Brain pericyte (primary cell): ENCODE measurements at regions not wholly inside any gene's neighbourhood (a gene's known extent, or its start where the extent isn't known, plus 50 kb on each side); places are given as distances from the start of the nearest gene placed in this dataset.

Source experiments
- DNase-seq: peaks from one replicate; pipeline ENCODE4 v3.0.0-alpha.2; 2012; ENCODE audit warnings: low read depth, low spot score

DNA sequence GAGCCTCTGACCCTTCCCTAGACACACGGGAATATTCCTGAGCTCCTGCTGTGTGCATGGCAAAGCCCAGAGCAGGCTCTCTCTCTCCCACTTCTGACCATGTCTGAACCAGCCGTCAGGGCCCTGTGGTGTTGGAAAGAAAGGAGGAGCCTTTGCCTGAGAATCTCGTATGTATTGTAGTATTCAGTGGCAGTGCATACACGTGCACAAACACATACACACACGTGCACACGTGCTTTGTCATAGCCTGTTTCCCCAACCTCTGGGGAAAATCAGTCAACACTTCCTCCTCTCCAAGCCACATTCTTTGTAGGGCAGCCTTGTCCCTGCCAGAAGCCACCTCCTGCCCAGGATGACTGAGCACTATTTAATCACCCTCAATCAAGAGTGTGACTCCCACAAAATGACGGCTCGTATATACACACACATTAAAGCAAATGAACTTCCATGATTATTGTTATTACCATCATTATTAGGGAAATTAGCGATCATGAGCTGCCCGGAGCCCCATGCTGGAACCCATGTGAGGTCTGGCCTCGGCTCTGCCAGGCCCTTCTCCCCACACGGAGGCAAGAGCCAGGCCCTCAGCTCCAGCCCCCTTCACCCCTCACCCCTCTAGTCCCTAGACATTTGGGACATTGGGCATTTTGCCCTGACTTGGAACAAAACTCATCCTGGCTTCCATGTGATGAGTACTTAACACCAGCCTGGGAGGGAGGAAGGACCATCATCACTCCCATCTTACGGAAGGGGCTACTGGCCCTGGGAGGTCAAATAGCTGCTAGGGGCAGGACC lies 331.9 kb downstream of the NPHP4 start:
- DNase-seq = no peak

DNA sequence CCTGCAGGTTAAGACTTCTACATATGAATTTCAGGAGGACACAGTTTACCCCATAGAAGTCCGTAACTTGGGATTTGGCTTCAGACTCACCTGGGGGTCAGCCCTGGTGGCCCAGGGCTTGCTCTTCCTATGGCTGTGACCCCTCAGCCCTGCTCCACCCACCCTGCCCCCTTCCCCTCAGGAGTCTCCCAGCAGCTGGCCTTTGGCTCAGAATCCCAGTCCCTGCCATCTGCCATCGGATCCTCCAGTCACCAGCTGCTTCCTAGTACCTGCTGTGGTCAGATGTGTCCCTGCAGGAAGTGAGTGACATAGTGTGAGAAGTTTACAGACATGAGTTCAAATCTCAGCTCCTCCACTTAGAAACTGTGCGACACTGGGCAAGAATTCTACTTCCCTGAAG lies 332.6 kb downstream of the NPHP4 start:
- no peak for DNase-seq

DNA sequence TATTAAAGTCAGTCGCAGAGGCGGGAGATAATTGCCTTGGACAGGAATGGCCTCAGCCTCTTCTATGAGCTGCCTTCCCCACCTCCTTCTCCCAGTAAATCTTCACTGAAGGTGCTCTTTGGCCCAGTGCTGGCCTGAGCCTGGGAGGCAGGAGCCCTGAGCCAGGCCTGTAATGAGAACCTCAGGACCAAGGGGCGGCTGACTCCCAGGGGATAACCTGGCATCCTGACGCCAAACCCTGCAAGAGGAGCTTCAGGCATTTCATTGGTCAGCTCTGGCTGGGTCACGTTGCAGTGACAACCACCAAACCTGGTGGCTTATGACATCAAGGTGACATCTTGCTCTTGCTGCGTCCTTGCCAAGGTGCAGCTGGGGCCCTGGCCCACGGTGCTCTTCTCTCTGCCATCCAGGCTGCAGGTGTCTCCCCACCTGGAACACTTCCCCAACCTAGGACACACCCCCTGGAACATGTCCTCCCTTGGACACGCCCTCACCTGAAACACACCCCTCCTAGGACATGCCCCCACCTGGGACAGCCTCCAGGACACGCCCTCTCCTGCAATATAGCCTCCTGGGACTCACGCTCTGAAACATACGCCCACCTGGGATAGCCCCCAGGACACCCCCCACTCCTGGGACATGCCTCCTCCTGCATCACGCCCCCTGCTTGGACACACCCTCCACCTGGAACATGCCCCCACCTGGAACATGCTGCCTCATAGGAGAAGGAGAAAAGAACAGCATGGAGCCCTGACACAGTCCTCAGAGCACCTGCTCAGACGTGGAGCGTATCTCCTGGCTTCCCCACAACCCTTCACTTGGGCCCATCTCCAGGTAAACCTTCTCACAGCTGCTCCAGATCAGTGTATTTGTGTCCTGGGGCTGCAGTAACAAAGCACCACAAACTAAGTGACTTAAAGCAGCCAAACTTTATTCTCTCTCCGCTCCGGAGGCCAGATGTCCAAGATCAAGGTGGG lies 333.6 kb downstream of the NPHP4 start:
- no peak for DNase-seq

DNA sequence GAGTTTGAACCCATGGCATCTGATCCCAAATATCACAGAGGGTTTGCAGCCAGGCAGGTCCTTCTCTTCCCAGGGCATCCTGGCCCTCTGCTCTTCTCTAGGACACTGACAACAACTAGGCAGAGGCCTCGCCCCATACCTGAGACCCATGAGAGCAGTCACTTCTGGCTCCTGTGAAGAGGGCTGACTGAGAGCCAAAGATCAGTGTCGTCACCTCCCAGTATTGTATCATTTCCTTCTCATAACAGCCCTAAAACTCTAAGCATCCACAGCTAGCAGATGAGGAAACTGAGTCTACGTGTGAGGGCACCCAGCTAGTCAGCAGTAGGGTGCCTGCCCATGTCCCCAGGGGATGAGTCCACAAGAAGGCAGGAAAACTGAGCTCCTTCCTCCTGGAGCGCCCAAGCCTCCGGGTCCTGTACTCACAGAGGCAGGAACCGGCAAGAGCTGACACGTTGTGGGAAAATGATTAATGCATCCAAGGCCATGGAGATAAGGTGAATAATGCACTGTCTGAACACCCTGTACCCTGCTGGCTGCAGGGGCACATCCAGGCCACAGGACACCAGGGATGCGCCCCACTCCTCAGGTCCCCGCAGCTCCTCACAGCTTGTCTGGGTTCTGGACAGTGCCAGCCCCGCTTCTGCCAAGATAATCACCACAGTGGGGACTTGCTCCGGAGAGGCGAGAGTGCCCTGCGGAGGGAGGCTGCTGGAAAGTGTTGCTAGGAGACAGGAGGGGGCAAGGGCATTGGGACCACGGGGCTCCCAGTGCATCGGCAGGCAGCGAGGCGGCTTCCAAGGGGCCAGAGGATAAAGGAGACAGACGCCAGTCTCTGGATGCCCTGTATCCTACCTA lies 340.0 kb downstream of the NPHP4 start:
- no peak for DNase-seq

DNA sequence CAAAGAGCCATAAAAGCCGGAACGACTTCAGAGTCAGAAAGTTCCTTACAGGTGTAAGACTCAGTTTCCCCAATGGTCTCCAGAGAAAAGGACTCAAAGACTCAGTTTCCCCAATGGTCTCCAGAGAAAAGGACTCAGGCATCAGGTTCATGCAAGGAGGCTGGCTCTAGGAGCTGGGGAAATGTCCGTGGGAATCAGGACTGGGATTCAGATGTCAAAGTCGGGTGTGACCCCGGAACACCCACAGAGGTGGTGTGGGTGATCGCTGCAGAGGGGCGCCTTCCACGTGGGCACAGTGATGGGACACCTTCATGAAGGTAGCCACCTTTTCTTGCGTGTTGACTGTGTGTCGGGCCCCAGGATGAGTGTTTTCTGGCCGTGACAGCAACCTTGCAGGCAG lies 340.8 kb downstream of the NPHP4 start:
- DNase-seq = no peak

DNA sequence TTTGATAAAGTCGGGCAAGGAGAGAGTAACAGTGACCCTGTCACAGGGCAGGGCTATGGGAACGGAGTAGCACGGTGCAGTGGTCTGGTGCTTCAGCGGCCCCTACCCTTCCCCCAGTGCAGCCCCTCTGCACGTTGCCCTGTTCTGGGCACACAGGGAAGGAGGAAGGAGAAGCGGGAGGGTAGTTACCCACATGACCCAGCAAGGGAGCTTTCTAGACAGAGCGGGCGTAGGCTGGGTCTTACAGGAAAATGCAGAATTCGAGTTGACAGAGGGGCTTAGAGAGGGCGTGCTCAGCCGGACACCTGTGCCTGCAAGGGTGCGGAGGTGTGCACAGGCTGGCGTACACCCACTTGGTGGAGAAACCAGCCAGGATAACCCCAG lies 341.2 kb downstream of the NPHP4 start:
- DNase-seq = no peak

DNA sequence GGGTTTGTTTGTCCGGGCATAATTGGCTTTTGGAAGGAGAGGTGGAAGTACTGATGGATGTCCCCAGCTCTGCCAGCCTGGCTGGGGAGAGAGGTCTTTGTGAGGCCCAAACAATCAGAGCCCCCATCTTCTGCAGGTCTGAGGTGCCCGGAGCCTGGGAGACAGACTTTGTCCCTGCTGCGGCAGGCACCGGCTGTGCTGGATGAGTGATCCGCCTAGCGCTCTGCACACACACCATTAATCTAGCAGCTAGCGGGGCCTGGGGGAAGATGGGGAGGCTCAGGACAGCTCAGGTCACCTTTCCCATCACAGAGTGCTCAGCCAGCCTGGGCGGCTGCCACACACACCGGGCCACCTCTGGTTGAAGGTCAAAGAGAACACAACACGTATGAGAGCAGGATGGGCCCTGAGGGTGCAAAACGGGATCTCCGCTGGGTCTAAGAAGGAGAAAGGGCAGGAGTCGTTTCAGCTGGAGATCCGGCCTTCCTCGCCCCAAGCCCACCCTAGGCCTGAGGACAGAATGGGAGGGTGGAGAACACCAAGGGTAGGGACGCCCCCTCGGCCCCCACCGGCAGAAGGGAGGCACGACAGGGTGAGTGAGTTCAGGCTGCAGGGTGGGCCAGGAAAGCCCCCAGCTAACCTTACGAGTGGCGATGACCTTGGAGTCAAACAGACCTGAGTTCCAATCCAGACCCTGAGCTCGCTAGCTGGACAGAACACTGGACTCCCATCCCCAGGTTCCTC lies 341.8 kb downstream of the NPHP4 start:
- no peak for DNase-seq

DNA sequence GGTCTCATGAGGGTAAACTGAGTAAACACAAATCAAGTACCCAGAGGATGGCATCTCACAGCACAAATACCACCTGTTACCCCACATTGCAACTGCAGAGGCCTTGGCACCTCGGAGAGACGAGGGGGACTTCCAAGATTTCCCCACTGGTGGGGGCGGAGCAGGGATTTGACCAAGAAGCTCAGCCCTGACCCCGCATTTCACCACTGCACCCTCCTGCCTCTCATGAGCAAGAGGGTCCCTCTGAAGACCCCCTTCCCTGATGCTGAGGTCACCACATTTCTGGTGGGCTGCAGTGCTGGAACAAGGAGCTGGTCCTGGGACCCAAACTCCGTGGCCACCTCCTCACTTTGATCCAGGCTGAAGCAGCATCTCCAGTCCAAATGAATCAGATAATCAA lies 342.4 kb downstream of the NPHP4 start:
- no peak for DNase-seq

DNA sequence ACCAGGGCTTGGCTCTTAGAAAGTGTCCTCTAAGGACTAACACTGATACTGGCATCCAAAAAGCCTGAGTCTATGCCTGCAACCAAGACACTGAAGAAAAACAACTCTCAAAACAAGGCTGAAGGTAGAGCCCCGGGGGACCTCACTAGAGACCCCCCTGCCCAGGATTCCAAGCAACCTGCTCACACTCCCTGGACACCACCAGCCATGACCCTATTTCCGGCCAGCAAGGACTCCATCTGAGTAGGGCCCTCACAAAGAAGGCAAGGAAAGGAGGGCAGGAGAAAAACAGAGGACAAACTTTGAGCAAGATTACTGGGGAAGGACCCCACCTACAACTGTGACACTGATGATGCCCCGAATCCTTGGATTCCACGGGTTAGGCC lies 343.1 kb downstream of the NPHP4 start:
- DNase-seq = no peak

DNA sequence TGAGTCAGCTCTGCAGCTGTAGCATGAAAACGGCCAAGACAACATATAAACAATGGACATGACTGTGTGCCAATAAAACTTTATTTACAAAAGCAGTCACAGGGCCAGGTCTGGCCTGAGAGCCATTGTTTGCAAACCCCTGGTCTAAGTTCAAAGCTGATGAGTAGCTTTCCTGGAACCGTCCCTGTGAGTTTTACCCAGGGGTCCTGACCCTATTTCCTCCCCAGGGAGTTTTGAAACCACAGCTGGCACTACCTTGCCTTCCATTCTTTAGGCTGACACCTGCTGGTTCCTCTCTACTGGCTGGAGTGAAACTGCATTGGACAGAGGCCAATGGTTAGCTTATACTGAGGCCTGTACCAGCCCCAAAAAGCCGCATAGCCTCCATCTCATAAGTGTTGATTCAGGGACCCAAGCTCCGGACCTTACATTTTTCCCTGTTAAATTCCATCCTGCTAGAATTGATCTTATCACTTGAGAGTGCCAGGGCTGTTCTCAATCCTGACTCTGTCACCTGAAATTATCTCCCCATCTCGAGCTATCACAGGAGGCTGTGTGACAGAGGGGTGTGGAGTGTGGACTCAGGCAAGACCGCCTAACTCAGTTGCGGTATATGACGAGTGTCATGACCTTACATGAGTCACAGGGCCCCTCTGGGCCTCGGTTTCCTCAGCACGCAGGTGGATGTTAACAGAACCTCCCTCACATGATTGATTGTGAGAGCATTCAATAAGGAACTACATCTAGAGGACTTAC lies 343.6 kb downstream of the NPHP4 start:
- no peak for DNase-seq

DNA sequence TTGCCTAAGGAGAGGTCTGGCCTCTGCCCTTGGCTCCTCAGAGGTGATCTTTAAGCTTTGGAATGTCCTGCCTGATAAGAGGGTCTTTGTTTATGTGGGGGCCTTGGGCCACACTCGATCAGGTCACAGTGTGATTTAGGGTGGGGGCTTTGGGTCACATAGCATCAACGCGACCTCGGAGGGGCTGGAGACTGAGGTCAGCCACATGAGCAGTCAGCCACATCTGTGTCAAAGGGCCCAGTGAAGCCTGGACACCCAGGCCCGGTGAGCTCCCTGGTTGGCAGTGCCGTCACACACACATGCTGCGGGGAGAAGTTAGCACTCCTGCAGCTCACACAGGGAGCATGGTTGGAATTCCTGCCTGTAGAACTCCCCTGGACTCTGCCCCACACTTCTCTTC lies 345.0 kb downstream of the NPHP4 start:
- DNase-seq = no peak

DNA sequence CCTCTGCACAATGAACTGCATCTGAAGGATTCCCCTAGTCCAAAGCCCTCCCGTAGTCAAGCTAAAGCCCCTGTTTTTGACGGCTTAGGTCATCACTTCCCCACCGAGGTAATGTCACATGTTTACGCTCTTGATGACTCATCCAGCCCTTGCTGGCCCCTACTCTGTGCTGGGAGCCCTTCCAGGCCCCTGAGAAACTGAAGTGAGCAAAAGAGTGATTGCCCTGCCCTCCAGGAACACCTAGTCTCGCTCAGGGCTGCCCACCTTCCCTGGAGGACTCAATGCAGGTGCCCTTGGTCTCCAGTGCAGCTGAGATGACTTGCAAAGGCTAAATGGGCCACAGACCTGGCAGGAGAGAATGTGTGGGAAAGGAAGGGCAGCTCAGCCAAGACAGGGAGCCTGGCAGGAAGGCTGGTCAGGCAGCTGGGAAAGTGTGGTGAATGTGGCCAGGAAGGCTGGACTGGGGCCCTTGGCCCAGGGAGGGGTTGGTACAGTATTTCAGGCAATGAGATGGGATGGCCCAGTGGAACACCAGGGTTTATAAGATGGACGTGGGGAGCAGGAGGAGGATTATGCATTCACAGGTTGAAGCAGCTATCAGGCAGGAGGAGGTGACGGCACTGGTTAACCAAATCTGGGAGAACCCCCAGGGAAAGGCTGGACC lies 345.6 kb downstream of the NPHP4 start:
- DNase-seq = no peak

DNA sequence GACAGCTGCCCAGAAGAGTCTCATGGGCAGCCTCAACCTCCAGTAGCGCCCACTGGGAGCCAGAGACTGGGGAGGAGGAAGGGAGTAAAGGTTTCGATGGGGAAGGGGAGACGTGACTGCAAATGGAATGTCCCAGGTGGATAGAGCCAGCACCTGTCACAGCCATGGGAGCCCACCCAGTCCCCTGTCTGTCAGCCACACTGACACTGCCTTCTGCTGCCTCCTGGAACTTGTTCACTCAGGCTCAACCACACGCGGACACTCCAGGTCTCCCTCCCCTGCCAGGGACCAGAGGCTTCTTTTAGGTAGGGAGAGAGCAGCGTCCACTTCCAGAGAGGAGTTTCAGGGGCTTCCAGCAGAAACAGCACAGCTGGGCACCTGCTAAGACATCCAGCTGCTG lies 346.3 kb downstream of the NPHP4 start:
- DNase-seq = no peak

DNA sequence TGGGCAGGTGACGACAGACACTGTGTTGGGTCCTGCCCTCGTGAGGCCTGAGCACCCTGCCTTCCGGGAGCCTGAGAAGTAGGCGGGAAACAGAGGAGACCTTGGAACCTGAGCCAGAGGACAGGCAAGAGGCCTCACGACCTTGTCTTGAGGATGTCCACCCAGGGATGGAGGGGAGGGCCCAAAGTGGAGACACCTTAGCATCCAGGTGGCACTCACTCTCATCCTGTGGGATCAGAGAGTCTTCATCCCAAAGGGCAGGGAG lies 347.2 kb downstream of the NPHP4 start:
- DNase-seq = no peak

DNA sequence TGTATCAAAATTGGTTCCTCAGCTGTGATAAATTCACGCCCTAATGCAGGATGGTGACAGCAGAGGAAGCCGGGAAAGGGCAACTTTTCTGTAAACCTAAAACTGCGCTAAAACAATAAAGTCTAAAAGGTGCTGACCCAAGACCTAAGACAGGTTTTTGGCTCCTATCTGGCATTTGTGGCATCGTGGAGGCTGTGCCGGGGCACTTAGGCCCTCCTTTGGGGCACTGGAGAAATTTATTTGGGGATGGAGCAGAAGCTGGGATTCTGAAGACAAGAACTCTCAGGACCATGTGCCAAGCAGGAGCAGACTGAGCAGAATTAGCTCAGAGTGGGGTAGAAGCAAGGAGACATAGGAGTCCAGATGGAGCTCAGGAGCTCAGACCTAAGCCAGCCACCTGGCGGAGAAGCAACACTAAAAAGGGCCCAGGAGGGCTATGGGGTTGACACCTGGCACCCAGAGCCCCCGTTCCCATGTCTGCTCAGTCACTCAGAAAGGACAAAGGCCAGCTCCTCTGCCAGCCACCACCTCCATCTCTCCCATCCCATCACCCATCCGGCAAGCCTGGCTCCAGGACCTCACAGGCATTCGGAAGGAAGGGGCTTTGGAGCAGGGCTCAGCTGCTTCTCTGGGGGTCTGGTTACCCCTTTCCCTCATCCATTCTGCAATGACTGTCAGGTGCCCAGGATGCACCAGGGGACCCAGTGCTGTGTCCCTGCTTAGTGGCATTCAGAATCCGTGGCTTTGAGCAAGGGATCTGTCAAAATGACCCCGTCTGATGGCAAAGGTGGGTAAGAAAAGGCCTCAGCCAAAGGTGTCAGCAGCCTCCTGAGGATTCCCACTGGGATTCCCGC lies 347.7 kb downstream of the NPHP4 start:
- no peak for DNase-seq

DNA sequence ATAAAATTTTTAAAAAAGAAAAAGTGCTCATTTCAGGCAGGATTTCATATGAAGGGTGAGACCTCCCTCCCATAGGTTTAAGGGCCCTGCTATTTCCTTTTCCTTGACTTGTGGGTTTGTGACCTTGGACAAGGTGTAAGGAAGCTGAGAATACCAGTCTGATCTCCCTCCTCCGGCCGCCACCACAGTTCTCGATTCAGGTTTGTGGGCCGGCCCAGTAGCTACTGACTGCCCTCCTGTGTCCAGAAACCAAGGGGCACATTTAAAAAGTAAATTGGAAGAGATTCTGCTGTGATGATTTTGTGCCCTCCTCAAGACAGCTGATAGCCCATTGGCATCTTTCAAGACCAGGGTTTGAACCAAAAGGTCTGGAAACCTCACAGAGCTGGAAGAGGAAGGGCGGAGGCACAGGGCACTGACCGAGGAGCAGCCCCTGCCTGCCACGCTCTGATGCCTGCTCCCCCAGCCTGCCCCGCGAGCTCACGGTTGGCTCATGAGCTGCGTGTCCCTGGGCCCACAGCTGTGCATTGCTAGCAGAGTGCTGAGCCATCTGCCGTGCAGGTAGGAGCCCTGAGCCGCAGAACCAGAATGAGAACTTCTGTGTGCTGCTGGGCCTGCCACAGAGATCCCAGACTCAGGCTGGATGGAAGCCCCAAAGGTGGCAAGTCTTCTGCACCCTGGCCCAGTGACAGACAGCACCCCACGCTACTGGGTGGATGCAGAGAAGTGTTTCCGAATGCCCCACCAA lies 348.7 kb downstream of the NPHP4 start:
- no peak for DNase-seq

DNA sequence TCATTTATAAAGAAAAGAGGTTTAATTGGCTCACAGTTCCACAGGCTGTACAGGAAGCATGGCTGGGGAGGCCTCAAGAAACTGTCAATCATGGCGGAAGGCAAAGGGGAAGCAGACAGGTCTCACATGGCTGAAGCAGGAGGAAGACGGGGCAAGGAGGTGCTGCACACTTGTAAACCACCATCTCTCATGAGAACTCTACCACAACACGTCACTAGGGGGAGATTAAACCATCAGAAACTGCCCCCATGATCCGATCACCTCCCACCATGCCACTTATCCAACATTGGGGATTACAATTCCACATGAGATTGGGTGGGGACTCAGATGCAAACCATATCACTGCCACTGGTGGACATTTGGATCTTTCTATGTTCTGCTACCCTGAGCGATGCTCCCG lies 351.4 kb downstream of the NPHP4 start:
- no peak for DNase-seq

DNA sequence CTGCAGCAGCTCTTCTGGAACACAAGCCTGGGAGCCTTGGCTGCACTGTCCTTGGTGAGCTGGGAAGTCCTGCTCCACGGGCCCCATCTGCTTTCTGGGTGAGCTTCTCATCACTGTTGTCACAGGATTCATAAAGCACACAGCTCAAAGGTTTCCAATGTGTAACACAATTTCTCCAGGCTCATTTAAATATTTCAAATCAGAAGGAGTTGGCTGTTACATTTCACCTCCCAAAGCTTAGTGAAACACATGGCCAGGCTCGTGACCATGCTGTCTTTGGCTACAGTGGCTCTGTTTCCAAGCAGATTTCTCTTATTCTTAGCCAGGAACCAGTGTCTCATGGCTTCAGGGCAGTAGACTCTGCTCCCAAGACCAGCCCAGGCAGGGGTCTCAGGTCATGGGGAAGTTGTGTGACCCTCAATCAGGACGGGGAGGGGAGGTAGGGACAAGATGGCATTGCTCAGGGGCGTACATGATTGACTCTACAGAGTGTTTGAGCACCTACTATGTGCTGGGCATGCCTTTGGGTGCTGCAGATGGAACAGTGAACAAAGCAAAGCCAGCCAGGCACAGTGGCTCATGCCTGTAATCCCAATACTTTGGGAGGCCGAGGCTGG lies 353.0 kb downstream of the NPHP4 start:
- no peak for DNase-seq
